Keratinocyte (primary cell): ENCODE measurements at regions not wholly inside any gene's neighbourhood (a gene's known extent, or its start where the extent isn't known, plus 50 kb on each side); places are given as distances from the start of the nearest gene placed in this dataset.

Source experiments
- DNase-seq: peaks from one replicate; pipeline ENCODE4 v3.0.0-alpha.2; 2011; ENCODE audit warnings: low read depth, missing footprints, low spot score
- FAIRE-seq: peaks from 2 replicates; lab custom pipeline; 2011; peaks lifted over from hg19 to GRCh38; lab: Jason Lieb, UNC
- H2AFZ ChIP-seq: 2 replicates; pipeline ENCODE4 v1.6.0; 2012; ENCODE audit warnings: low read length, control low read depth, inconsistent platforms; ENCODE audit not compliant: control insufficient read depth
- H3K27ac ChIP-seq: 2 replicates; pipeline ENCODE4 v1.5.1; 2011; ENCODE audit warnings: low read length; ENCODE audit not compliant: control insufficient read depth, insufficient read depth
- H3K27me3 ChIP-seq: 3 replicates; pipeline ENCODE4 v1.6.0; 2011; ENCODE audit warnings: low read length; ENCODE audit not compliant: control insufficient read depth, insufficient read depth; ENCODE audit errors: extremely low read depth
- H3K36me3 ChIP-seq, 2 experiments: 2 replicates in 1 of 2; 3 replicates in 1 of 2; pipeline ENCODE4 v1.5.1; 2011; ENCODE audit warnings: low read length in 2 of 2, mild to moderate bottlenecking in 1 of 2; ENCODE audit not compliant: control insufficient read depth in 2 of 2, insufficient read depth in 2 of 2; ENCODE audit errors: extremely low read depth in 1 of 2
- H3K4me1 ChIP-seq: 3 replicates; pipeline ENCODE4 v1.5.1; 2011; ENCODE audit warnings: low read length; ENCODE audit not compliant: control insufficient read depth, insufficient read depth; ENCODE audit errors: extremely low read depth
- H3K4me2 ChIP-seq: 3 replicates; pipeline ENCODE4 v1.6.0; 2011; ENCODE audit warnings: low read depth, low read length; ENCODE audit not compliant: control insufficient read depth, insufficient read depth; ENCODE audit errors: extremely low read depth
- H3K4me3 ChIP-seq, 3 experiments: fragments of 200-600 bp in 1 of 3; sonication (generic) in 1 of 3; 2 replicates in 2 of 3; 3 replicates in 1 of 3; pipeline ENCODE4 v1.5.1; 2011 to 2016; ENCODE audit warnings: low read length in 3 of 3, mild to moderate bottlenecking in 3 of 3, control low read depth in 2 of 3, inconsistent platforms in 1 of 3, low read depth in 1 of 3, mixed read lengths in 1 of 3, mixed run types in 1 of 3, moderate library complexity in 1 of 3; ENCODE audit not compliant: control insufficient read depth in 2 of 3, insufficient read depth in 2 of 3; ENCODE audit errors: extremely low read depth in 1 of 3
- H3K79me2 ChIP-seq: 2 replicates; pipeline ENCODE4 v1.6.0; 2012; ENCODE audit warnings: low read length; ENCODE audit not compliant: control insufficient read depth, insufficient read depth
- H3K9ac ChIP-seq: 3 replicates; pipeline ENCODE4 v1.6.0; 2011; ENCODE audit warnings: low read length; ENCODE audit not compliant: control insufficient read depth, insufficient read depth; ENCODE audit errors: extremely low read depth
- H3K9me1 ChIP-seq: 3 replicates; pipeline ENCODE4 v1.6.0; 2011; ENCODE audit warnings: low read length; ENCODE audit not compliant: control insufficient read depth, insufficient read depth; ENCODE audit errors: extremely low read depth
- H3K9me3 ChIP-seq: 2 replicates; pipeline ENCODE4 v1.5.1; 2012; ENCODE audit warnings: low read depth, low read length; ENCODE audit not compliant: control insufficient read depth
- H4K20me1 ChIP-seq: 3 replicates; pipeline ENCODE4 v1.6.0; 2011; ENCODE audit warnings: low read length; ENCODE audit not compliant: control insufficient read depth, insufficient read depth; ENCODE audit errors: extremely low read depth
- EZH2 ChIP-seq: IDR thresholded peaks from one replicate; pipeline ENCODE4 v1.6.1; 2012; ENCODE audit warnings: inconsistent platforms, mild to moderate bottlenecking, low read length, moderate library complexity
- dilution Hi-C: fragments of 300-500 bp; cut with MboI; formaldehyde crosslinking; loops from one replicate; pipeline ENCODE4 v1.7.0; 2020; ENCODE audit warnings: low sequenced_read_pairs; ENCODE audit not compliant: extremely low pct_ligation_motif_present
- TF ChIP-seq, protein P1 (sequence below), 3 experiments: IDR thresholded peaks in 1 of 3; conservative IDR thresholded peaks in 1 of 3; optimal IDR thresholded peaks in 1 of 3; 2 replicates in 2 of 3; 3 replicates in 1 of 3; pipeline versions ENCODE3 to v1.5.1; 2011; ENCODE audit warnings: low read length in 3 of 3, mild to moderate bottlenecking in 3 of 3, moderate library complexity in 2 of 3, control low read depth in 1 of 3, inconsistent platforms in 1 of 3; ENCODE audit not compliant: insufficient read depth in 2 of 3; ENCODE audit errors: extremely low read depth in 1 of 3

DNA sequence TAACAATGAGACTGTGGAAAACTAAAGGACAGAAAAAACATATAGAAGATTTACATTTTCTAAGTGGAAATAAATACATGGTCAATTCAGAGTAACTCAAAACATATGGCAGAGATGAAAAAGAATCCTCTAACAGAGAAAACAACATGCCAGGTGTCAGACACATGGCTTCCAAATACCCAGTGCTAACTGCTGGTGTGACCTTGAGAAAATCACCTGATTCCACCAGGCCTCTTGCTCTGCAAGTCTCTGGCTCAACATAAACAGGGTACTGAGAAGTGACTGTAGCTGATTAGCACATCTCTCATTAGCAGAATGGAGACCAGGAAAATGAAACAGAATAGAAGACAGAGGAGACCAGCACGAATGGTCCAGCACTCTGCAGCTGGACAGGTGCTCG lies 210.8 kb downstream of the HNMT start:
- Histone ChIP-seq H3K4me1 (no peaks in the 10 kb centered on the region), H3K9me1 (no peaks in the 10 kb centered on the region), H2AFZ (no peak overlapping the region), H3K79me2 (no peaks in the 10 kb centered on the region), H3K4me2 (no peak overlapping the region), H3K4me3 (no peak overlapping the region), H3K36me3 (no peaks in the 10 kb centered on the region), H3K9ac (no peak overlapping the region), H3K27me3 (no peaks in the 10 kb centered on the region), H3K27ac (no peak overlapping the region), H4K20me1 (no peaks in the 10 kb centered on the region), H3K9me3 (no peaks in the 10 kb centered on the region)
- no peak for DNase-seq
- no peak for TF ChIP-seq EZH2
- TF ChIP-seq, protein P1, sequence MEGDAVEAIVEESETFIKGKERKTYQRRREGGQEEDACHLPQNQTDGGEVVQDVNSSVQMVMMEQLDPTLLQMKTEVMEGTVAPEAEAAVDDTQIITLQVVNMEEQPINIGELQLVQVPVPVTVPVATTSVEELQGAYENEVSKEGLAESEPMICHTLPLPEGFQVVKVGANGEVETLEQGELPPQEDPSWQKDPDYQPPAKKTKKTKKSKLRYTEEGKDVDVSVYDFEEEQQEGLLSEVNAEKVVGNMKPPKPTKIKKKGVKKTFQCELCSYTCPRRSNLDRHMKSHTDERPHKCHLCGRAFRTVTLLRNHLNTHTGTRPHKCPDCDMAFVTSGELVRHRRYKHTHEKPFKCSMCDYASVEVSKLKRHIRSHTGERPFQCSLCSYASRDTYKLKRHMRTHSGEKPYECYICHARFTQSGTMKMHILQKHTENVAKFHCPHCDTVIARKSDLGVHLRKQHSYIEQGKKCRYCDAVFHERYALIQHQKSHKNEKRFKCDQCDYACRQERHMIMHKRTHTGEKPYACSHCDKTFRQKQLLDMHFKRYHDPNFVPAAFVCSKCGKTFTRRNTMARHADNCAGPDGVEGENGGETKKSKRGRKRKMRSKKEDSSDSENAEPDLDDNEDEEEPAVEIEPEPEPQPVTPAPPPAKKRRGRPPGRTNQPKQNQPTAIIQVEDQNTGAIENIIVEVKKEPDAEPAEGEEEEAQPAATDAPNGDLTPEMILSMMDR (optimal IDR thresholded peaks at IDR 0.05 in 1 of 3, IDR thresholded peaks at IDR 0.05 in 1 of 3, conservative IDR thresholded peaks at IDR 0.05 in 1 of 3; ENCODE audit: extremely low read depth in 1 of 3, insufficient read depth in 2 of 3, low read length in 3 of 3): no peak
- dilution Hi-C loops: no loop called here
- no peak for FAIRE-seq

- Histone ChIP-seq H3K79me2 (no peaks in the 10 kb centered on the region), H2AFZ (no peak overlapping the region), H3K27me3 (no peaks in the 10 kb centered on the region), H3K9me3 (no peaks in the 10 kb centered on the region), H3K4me3 (no peak overlapping the region), H3K27ac (no peak overlapping the region), H4K20me1 (no peaks in the 10 kb centered on the region), H3K4me2 (no peak overlapping the region), H3K9me1 (no peaks in the 10 kb centered on the region), H3K9ac (no peak overlapping the region), H3K4me1 (no peaks in the 10 kb centered on the region), H3K36me3 (no peaks in the 10 kb centered on the region)
- dilution Hi-C loops: no loop called here
- FAIRE-seq: no peak
- no peak for DNase-seq
- TF ChIP-seq, protein P1 (optimal IDR thresholded peaks at IDR 0.05 in 1 of 3, IDR thresholded peaks at IDR 0.05 in 1 of 3, conservative IDR thresholded peaks at IDR 0.05 in 1 of 3; ENCODE audit: extremely low read depth in 1 of 3, insufficient read depth in 2 of 3, low read length in 3 of 3): no peak
- no peak for TF ChIP-seq EZH2
These were observed 212.7 kb downstream of the HNMT start for GRCh38 chr2:138176862-138177439.
